MM.1S (cell line): ENCODE measurements at regions not wholly inside any gene's neighbourhood (a gene's known extent, or its start where the extent isn't known, plus 50 kb on each side); places are given as distances from the start of the nearest gene placed in this dataset.

Source experiments
- DNase-seq: peaks from one replicate; pipeline ENCODE4 v3.0.0-alpha.2; 2015
- H2AFZ ChIP-seq: fragments of 300-600 bp; sonication (generic); 2 replicates; pipeline ENCODE4 v1.6.0; 2016; ENCODE audit warnings: antibody characterized with exemption, low read length
- H3F3A ChIP-seq: fragments of 300-600 bp; sonication (generic); 2 replicates; pipeline ENCODE4 v1.6.1; 2016; ENCODE audit warnings: mild to moderate bottlenecking, antibody characterized with exemption, low read length, moderate library complexity, mixed read lengths; ENCODE audit not compliant: insufficient read depth
- H3K27ac ChIP-seq: fragments of 300-600 bp; sonication (generic); 2 replicates; pipeline ENCODE4 v1.5.1; 2016; ENCODE audit warnings: mild to moderate bottlenecking, low read length
- H3K27me3 ChIP-seq: fragments of 300-600 bp; sonication (generic); replicated peaks from 2 replicates; pipeline ENCODE4 v1.6.0; 2016; ENCODE audit warnings: low read length; ENCODE audit not compliant: insufficient read depth
- H3K36me3 ChIP-seq: fragments of 300-600 bp; sonication (generic); replicated peaks from 2 replicates; pipeline ENCODE4 v1.6.1; 2016; ENCODE audit warnings: mild to moderate bottlenecking, low read length, mixed read lengths; ENCODE audit not compliant: insufficient read depth
- H3K4me1 ChIP-seq: fragments of 300-600 bp; sonication (generic); 2 replicates; pipeline ENCODE4 v1.6.1; 2016; ENCODE audit warnings: low read length, mixed read lengths
- H3K4me2 ChIP-seq: fragments of 300-600 bp; sonication (generic); 2 replicates; pipeline ENCODE4 v1.6.0; 2016; ENCODE audit warnings: low read depth, low read length
- H3K4me3 ChIP-seq: fragments of 300-600 bp; sonication (generic); 2 replicates; pipeline ENCODE4 v1.5.1; 2016; ENCODE audit warnings: low read length, mixed read lengths
- H3K79me2 ChIP-seq: fragments of 300-600 bp; sonication (generic); 2 replicates; pipeline ENCODE4 v1.6.1; 2016; ENCODE audit warnings: mixed run types, low read length, mixed read lengths
- H3K9ac ChIP-seq: fragments of 300-600 bp; sonication (generic); 2 replicates; pipeline ENCODE4 v1.6.1; 2016; ENCODE audit warnings: low read length, mixed read lengths
- H3K9me2 ChIP-seq: fragments of 300-600 bp; sonication (generic); replicated peaks from 2 replicates; pipeline ENCODE4 v1.6.1; 2016; ENCODE audit warnings: mild to moderate bottlenecking, low read length, mixed read lengths; ENCODE audit not compliant: insufficient read depth
- H3K9me3 ChIP-seq: fragments of 300-600 bp; sonication (generic); replicated peaks from 2 replicates; pipeline ENCODE4 v1.6.1; 2016; ENCODE audit warnings: mild to moderate bottlenecking, low read length, mixed read lengths; ENCODE audit not compliant: insufficient read depth
- H4K20me1 ChIP-seq: fragments of 300-600 bp; sonication (generic); 2 replicates; pipeline ENCODE4 v1.6.1; 2016; ENCODE audit warnings: mild to moderate bottlenecking, low read length, moderate library complexity, mixed read lengths; ENCODE audit not compliant: insufficient read depth
- CTCF ChIP-seq: fragments of 300-600 bp; sonication (generic); IDR thresholded peaks from 2 replicates; pipeline ENCODE4 v1.5.1; 2016; ENCODE audit warnings: antibody characterized with exemption, low read length, mixed read lengths
- EZH2 ChIP-seq: fragments of 300-600 bp; sonication (generic); optimal IDR thresholded peaks from 2 replicates; pipeline ENCODE3; 2017; ENCODE audit warnings: low read depth, mild to moderate bottlenecking, antibody characterized with exemption, low read length, mixed read lengths
- EZH2phosphoT487 ChIP-seq: fragments of 300-600 bp; sonication (generic); IDR thresholded peaks from 2 replicates; pipeline ENCODE4 v1.6.1; 2018; ENCODE audit warnings: antibody characterized with exemption, low read length

GRCh38 chr13:106967391-106967790 is 399.5 kb upstream of the ARGLU1 start:
- Histone ChIP-seq H3K4me1 (no peaks in the 10 kb centered on the region), H3K9ac (no peak overlapping the region), H4K20me1 (no peaks in the 10 kb centered on the region), H3K79me2 (no peaks in the 10 kb centered on the region), H3F3A (no peaks in the 10 kb centered on the region), H3K9me2 (no peaks in the 10 kb centered on the region), H3K4me2 (no peak overlapping the region), H3K36me3 (no peaks in the 10 kb centered on the region), H3K27me3 (no peaks in the 10 kb centered on the region), H3K9me3 (no peaks in the 10 kb centered on the region), H3K4me3 (no peak overlapping the region), H3K27ac (no peak overlapping the region), H2AFZ (no peak overlapping the region)
- no peak for DNase-seq
- TF ChIP-seq EZH2phosphoT487 (no peak), EZH2 (no peak)

GRCh38 chr13:106963151-106963550 is 395.2 kb upstream of the ARGLU1 start:
- no peaks in the 10 kb centered on the region for H3K4me1 ChIP-seq
- no peak overlapping the region for H3K9ac ChIP-seq
- no peak overlapping the region for H3K4me2 ChIP-seq
- H3F3A ChIP-seq, result no peaks in the 10 kb centered on the region
- H3K9me2 ChIP-seq, result no peaks in the 10 kb centered on the region
- no peak for DNase-seq
- H2AFZ ChIP-seq, result no peak overlapping the region
- H3K27me3 ChIP-seq, result no peaks in the 10 kb centered on the region
- H3K79me2 ChIP-seq, result no peaks in the 10 kb centered on the region
- no peaks in the 10 kb centered on the region for H3K36me3 ChIP-seq
- H3K9me3 ChIP-seq, result no peaks in the 10 kb centered on the region
- no peaks in the 10 kb centered on the region for H4K20me1 ChIP-seq
- no peak overlapping the region for H3K27ac ChIP-seq
- H3K4me3 ChIP-seq, result no peak overlapping the region
- TF ChIP-seq EZH2phosphoT487, result no peak
- no peak for TF ChIP-seq CTCF
- no peak for TF ChIP-seq EZH2

GRCh38 chr13:106961651-106962050 is 393.7 kb upstream of the ARGLU1 start:
- no peaks in the 10 kb centered on the region for H3F3A ChIP-seq

More at GRCh38 chr13:106961651-106962050, 393.7 kb upstream of the ARGLU1 start:
- Histone ChIP-seq H3K27ac (no peak overlapping the region), H4K20me1 (no peaks in the 10 kb centered on the region), H3K9me2 (no peaks in the 10 kb centered on the region), H3K4me1 (no peaks in the 10 kb centered on the region), H3K9ac (no peak overlapping the region), H2AFZ (no peak overlapping the region), H3K4me3 (no peak overlapping the region), H3K27me3 (no peaks in the 10 kb centered on the region), H3K9me3 (no peaks in the 10 kb centered on the region), H3K4me2 (no peak overlapping the region), H3K79me2 (no peaks in the 10 kb centered on the region), H3K36me3 (no peaks in the 10 kb centered on the region)
- TF ChIP-seq EZH2phosphoT487 (no peak), EZH2 (no peak), CTCF (no peak)
- DNase-seq, result no peak
